GM12872 (cell line): ENCODE measurements at regions not wholly inside any gene's neighbourhood (a gene's known extent, or its start where the extent isn't known, plus 50 kb on each side); places are given as distances from the start of the nearest gene placed in this dataset.

Source experiments
- TF ChIP-seq, protein P1 (sequence below): IDR thresholded peaks from 3 replicates; pipeline ENCODE4 v1.5.1; 2011; ENCODE audit warnings: low read depth, mild to moderate bottlenecking, low read length, moderate library complexity; ENCODE audit not compliant: insufficient read depth

DNA sequence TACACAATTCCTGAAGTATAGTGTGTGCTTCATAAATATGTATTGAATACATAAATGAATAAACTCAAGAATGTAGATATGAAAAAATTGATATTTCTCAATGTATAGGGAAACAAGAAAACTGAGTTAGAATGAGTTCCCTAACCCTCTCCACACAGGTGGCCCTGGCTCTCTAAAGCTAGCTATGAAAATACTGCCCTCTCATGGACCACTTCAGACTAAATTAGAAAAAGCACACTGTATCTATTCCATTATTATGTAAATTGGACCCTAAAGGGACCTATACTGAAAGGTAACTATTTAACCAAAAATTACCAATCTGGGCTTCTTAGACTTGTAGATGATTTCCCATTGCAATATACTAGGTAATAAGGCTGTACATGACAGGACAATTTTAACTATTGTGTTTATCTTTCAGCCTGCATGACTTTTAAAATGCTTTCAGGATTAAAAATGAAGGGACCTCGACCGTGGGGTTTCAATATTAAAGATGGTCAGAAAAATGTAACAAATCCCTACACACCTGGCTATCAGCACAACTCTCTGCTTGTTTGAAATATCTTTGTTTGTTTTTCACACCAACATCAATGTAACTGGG is 672.5 kb upstream of the KIF2B start:
- TF ChIP-seq, protein P1, sequence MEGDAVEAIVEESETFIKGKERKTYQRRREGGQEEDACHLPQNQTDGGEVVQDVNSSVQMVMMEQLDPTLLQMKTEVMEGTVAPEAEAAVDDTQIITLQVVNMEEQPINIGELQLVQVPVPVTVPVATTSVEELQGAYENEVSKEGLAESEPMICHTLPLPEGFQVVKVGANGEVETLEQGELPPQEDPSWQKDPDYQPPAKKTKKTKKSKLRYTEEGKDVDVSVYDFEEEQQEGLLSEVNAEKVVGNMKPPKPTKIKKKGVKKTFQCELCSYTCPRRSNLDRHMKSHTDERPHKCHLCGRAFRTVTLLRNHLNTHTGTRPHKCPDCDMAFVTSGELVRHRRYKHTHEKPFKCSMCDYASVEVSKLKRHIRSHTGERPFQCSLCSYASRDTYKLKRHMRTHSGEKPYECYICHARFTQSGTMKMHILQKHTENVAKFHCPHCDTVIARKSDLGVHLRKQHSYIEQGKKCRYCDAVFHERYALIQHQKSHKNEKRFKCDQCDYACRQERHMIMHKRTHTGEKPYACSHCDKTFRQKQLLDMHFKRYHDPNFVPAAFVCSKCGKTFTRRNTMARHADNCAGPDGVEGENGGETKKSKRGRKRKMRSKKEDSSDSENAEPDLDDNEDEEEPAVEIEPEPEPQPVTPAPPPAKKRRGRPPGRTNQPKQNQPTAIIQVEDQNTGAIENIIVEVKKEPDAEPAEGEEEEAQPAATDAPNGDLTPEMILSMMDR: no peak

DNA sequence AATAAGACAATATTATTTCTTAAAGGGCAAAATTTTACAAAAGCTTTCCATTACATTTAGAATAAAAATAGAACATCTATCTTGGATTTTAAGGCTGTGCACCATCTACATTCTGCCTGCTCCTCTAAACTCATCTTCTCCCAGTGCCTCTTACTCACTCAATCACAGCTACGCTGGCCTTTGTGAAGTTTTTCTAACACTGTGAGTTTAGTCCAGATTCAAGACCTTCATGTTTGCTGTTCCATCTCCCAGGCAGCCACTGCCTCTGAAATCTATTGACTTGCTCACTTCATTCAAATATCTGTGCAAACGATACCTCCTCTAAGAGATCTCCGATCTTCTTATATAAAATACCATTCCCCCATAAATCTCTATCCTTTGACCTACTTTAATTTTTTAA is 673.4 kb upstream of the KIF2B start:
- TF ChIP-seq, protein P1: no peak

DNA sequence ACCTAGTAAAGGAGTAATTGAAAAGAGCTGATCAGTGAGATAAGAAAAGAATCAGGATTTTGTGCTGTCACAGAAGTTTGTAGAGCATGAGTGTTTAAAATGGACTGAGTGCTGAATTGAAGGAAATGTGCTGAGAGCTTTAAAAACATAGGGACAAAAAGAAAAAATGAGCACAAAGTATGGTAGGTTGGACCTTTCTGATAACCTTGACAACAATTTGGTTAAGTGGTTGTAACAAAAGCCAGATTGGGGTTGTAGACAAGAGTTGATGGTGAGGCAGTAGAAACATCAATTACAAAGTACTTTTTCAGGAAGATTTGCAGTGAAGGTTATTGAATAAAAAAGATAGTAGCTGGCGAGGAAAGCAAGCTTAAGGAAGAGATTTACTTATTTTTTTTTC is 674.7 kb upstream of the KIF2B start:
- TF ChIP-seq, protein P1: no peak

DNA sequence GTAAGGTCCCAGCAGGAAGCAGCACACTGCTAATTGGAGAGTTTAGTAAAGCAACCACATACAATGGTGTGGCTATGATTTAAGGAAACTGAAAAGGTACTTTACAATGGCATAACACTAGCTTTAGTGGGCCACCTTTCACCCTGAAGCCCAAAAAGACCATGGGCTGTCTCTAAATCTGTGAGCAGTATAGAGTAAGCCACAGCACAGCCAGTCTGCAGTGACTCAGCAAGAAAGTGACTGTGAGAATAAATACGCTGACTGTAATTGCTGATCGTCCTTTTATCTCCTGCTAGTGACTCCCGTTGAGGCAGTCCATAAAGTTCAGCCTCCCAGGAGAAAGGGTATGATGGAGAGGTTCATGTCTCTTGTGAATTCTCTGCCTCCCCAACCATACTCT is 679.8 kb upstream of the KIF2B start:
- TF ChIP-seq, protein P1: no peak

GRCh38 chr17:53141731-53142130 is 681.0 kb upstream of the KIF2B start:
- TF ChIP-seq, protein P1: no peak

GRCh38 chr17:53141280-53141679 is 681.4 kb upstream of the KIF2B start:
- TF ChIP-seq, protein P1: no peak

- TF ChIP-seq, protein P1: no peak
Measured at GRCh38 chr17:53137869-53138268, 684.9 kb upstream of the KIF2B start.
